HG03457 (cell line): ENCODE measurements at regions not wholly inside any gene's neighbourhood (a gene's known extent, or its start where the extent isn't known, plus 50 kb on each side); places are given as distances from the start of the nearest gene placed in this dataset.

Experiments used
- ATAC-seq: cut with Tn5 transposase; IDR thresholded peaks from one replicate; pipeline ENCODE4 v1.9.1; 2021; ENCODE audit warnings: moderate number of reproducible peaks; ENCODE audit not compliant: unreplicated experiment

GRCh38 chr5:74918232-74918669 is 52.1 kb upstream of the FAM169A start:
- no peak for ATAC-seq

GRCh38 chr5:74916831-74917710 is 50.9 kb upstream of the FAM169A start:
- ATAC-seq: no peak
